KOPT-K1 (cell line): ENCODE measurements at regions not wholly inside any gene's neighbourhood (a gene's known extent, or its start where the extent isn't known, plus 50 kb on each side); places are given as distances from the start of the nearest gene placed in this dataset.

Source experiments
- H3K27ac ChIP-seq: fragments of 200-600 bp; sonication (generic); 2 replicates; pipeline ENCODE4 v1.5.1; 2016; ENCODE audit warnings: antibody characterized with exemption, mild to moderate bottlenecking, low read depth, low read length; ENCODE audit not compliant: poor library complexity, severe bottlenecking
- H3K36me3 ChIP-seq: fragments of 200-600 bp; sonication (generic); 2 replicates; pipeline ENCODE4 v1.5.1; 2017; ENCODE audit warnings: antibody characterized with exemption, mild to moderate bottlenecking, low read length, moderate library complexity; ENCODE audit not compliant: insufficient read depth
- H3K9me3 ChIP-seq: fragments of 200-600 bp; sonication (generic); 2 replicates; pipeline ENCODE4 v1.5.1; 2017; ENCODE audit warnings: antibody characterized with exemption, low read length, mild to moderate bottlenecking; ENCODE audit not compliant: insufficient read depth, poor library complexity, severe bottlenecking

- no peak overlapping the region for H3K27ac ChIP-seq
- H3K9me3 ChIP-seq, result no peaks in the 10 kb centered on the region
- H3K36me3 ChIP-seq, result no peaks in the 10 kb centered on the region
Measured at GRCh38 chr5:166952048-166952447, 1339.4 kb upstream of the WWC1 start.

- Histone ChIP-seq H3K27ac (no peak overlapping the region), H3K9me3 (no peaks in the 10 kb centered on the region), H3K36me3 (no peaks in the 10 kb centered on the region)
Measured at GRCh38 chr5:166957782-166958181, 1333.7 kb upstream of the WWC1 start.

- Histone ChIP-seq H3K27ac (no peak overlapping the region), H3K9me3 (no peaks in the 10 kb centered on the region), H3K36me3 (no peaks in the 10 kb centered on the region)
Measured at GRCh38 chr5:166959766-166960165, 1331.7 kb upstream of the WWC1 start.

- Histone ChIP-seq H3K27ac (no peak overlapping the region), H3K9me3 (no peaks in the 10 kb centered on the region), H3K36me3 (no peaks in the 10 kb centered on the region)
Measured at GRCh38 chr5:166961028-166961427, 1330.4 kb upstream of the WWC1 start.

- no peak overlapping the region for H3K27ac ChIP-seq
- H3K9me3 ChIP-seq, result no peaks in the 10 kb centered on the region
- no peaks in the 10 kb centered on the region for H3K36me3 ChIP-seq
Measured at GRCh38 chr5:166961913-166962312, 1329.5 kb upstream of the WWC1 start.

GRCh38 chr5:166962461-166962860 is 1329.0 kb upstream of the WWC1 start:
- Histone ChIP-seq H3K36me3 (no peaks in the 10 kb centered on the region), H3K9me3 (no peaks in the 10 kb centered on the region), H3K27ac (no peak overlapping the region)

GRCh38 chr5:166963596-166963995 is 1327.8 kb upstream of the WWC1 start:
- Histone ChIP-seq H3K9me3 (no peaks in the 10 kb centered on the region), H3K36me3 (no peaks in the 10 kb centered on the region), H3K27ac (no peak overlapping the region)

- Histone ChIP-seq H3K9me3 (no peaks in the 10 kb centered on the region), H3K36me3 (no peaks in the 10 kb centered on the region), H3K27ac (no peak overlapping the region)
Measured at GRCh38 chr5:166977911-166978422, 1313.5 kb upstream of the WWC1 start.

GRCh38 chr5:166979307-166979895 is 1312.0 kb upstream of the WWC1 start:
- no peaks in the 10 kb centered on the region for H3K36me3 ChIP-seq
- no peaks in the 10 kb centered on the region for H3K9me3 ChIP-seq
- no peak overlapping the region for H3K27ac ChIP-seq

- Histone ChIP-seq H3K27ac (no peak overlapping the region), H3K36me3 (no peaks in the 10 kb centered on the region)
Measured at GRCh38 chr5:166980666-166981065, 1310.8 kb upstream of the WWC1 start.

GRCh38 chr5:166982226-166982625 is 1309.2 kb upstream of the WWC1 start:
- Histone ChIP-seq H3K36me3 (no peaks in the 10 kb centered on the region), H3K9me3 (no peaks in the 10 kb centered on the region), H3K27ac (no peak overlapping the region)

More at GRCh38 chr5:166980666-166981065, 1310.8 kb upstream of the WWC1 start:
- H3K9me3 ChIP-seq, result no peaks in the 10 kb centered on the region

- H3K9me3 ChIP-seq, result no peaks in the 10 kb centered on the region
- H3K36me3 ChIP-seq, result no peaks in the 10 kb centered on the region
- H3K27ac ChIP-seq, result no peak overlapping the region
Measured at GRCh38 chr5:166991601-166992000, 1299.8 kb upstream of the WWC1 start.

- no peaks in the 10 kb centered on the region for H3K36me3 ChIP-seq
- H3K27ac ChIP-seq, result no peak overlapping the region
- H3K9me3 ChIP-seq, result no peaks in the 10 kb centered on the region
Measured at GRCh38 chr5:166992108-166992507, 1299.3 kb upstream of the WWC1 start.

- H3K36me3 ChIP-seq, result no peaks in the 10 kb centered on the region
- no peak overlapping the region for H3K27ac ChIP-seq
- H3K9me3 ChIP-seq, result no peaks in the 10 kb centered on the region
Measured at GRCh38 chr5:166992874-166993722, 1298.3 kb upstream of the WWC1 start.

- H3K9me3 ChIP-seq, result no peaks in the 10 kb centered on the region
- no peak overlapping the region for H3K27ac ChIP-seq
- no peaks in the 10 kb centered on the region for H3K36me3 ChIP-seq
Measured at GRCh38 chr5:166994226-166994625, 1297.2 kb upstream of the WWC1 start.

- no peak overlapping the region for H3K27ac ChIP-seq
- no peaks in the 10 kb centered on the region for H3K9me3 ChIP-seq
- no peaks in the 10 kb centered on the region for H3K36me3 ChIP-seq
Measured at GRCh38 chr5:167001246-167001645, 1290.2 kb upstream of the WWC1 start.
